ENCODE measurements at regions not wholly inside any gene's neighbourhood (a gene's known extent, or its start where the extent isn't known, plus 50 kb on each side); places are given as distances from the start of the nearest gene placed in this dataset.
A peak's percentile ranks its signal among the peaks of the same experiment; 100 is the strongest.

DNA sequence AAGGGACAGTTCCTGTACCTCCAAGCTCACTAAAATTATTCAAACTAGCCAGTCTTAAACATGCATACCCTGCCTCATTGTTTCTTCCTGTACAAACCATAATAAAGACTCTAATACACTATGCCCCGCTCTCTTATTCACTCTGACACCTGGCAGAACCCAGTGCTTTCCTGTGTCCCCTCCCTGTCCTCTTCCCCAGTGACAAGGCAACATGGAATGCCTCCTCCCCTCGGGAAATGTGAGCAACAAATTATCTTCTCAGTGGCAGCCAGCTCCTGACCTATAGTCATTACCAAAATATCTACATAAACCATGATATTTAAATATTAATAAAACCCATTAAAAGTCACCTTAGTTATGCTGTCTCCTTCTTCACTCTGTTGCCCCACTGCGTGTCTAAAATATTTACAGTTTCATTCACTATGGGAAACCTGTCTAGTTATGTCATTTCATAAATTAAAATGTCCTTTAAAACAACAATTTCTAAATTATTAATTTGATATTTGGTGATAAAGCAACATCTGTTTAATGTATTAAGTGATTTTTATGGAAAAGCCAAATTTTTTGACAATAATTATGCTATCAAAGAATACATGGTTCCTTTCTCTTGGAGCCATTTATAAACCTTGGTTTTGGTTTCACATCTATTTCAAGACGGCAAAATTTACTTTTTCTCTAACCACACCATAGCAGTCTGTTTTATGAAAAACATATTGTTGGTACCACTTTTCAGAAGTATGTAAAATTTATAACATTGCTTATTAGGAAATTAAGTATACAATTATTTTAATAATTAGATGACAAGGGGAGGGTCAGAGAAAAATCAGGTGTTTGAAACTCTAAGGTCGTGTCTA is 1355.2 kb downstream of the XPNPEP1 start:
- H2BK15ac ChIP-seq (ENCODE audit: low read depth, low read length): no peak overlapping the region
- WGBS (ENCODE audit: extremely low coverage, insufficient read length, low lambda C conversion rate): no CpG with 5 or more reads among the region's 5 CpGs
- no peaks in the 10 kb centered on the region for H3K27me3 ChIP-seq (ENCODE audit: insufficient read depth, low read length)
- no peak overlapping the region for H3K14ac ChIP-seq (ENCODE audit: insufficient read depth, low read length)
- H3K27ac Mint-ChIP-seq: peak overlapping the region in 1 of 3 experiments; percentile 28; a peak in 2 of 7 replicates
- no peak overlapping the region for H3K4me3 Mint-ChIP-seq
- H3K79me2 ChIP-seq (ENCODE audit: insufficient read depth, low read length): no peaks in the 10 kb centered on the region
- no peak overlapping the region for H2AFZ ChIP-seq (ENCODE audit: low read length)
- H3K4ac ChIP-seq (ENCODE audit: low read depth, low read length): no peak overlapping the region
- H2BK20ac ChIP-seq (ENCODE audit: low read depth, low read length, poor library complexity, severe bottlenecking): no peak overlapping the region
- no peaks in the 10 kb centered on the region for H3K9me3 ChIP-seq (ENCODE audit: control insufficient read depth, low read depth, low read length)
- H3K23ac ChIP-seq (ENCODE audit: insufficient read length, low read depth, low read length): no peak overlapping the region
- no peaks in the 10 kb centered on the region for H3K4me1 ChIP-seq (ENCODE audit: insufficient read depth, low read length)
- TF ChIP-seq, protein P1, sequence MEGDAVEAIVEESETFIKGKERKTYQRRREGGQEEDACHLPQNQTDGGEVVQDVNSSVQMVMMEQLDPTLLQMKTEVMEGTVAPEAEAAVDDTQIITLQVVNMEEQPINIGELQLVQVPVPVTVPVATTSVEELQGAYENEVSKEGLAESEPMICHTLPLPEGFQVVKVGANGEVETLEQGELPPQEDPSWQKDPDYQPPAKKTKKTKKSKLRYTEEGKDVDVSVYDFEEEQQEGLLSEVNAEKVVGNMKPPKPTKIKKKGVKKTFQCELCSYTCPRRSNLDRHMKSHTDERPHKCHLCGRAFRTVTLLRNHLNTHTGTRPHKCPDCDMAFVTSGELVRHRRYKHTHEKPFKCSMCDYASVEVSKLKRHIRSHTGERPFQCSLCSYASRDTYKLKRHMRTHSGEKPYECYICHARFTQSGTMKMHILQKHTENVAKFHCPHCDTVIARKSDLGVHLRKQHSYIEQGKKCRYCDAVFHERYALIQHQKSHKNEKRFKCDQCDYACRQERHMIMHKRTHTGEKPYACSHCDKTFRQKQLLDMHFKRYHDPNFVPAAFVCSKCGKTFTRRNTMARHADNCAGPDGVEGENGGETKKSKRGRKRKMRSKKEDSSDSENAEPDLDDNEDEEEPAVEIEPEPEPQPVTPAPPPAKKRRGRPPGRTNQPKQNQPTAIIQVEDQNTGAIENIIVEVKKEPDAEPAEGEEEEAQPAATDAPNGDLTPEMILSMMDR (conservative IDR thresholded peaks at IDR 0.05): no peak
- no peak overlapping the region for H3K18ac ChIP-seq (ENCODE audit: insufficient read length, low read depth, low read length)
- H3K79me1 ChIP-seq (ENCODE audit: insufficient read depth, low read depth, low read length, poor library complexity, severe bottlenecking): no peaks in the 10 kb centered on the region
- no peak overlapping the region for H2BK12ac ChIP-seq (ENCODE audit: insufficient read length, low read depth, low read length)
- no peak overlapping the region for H3K27ac ChIP-seq (ENCODE audit: insufficient read length, low read depth, low read length)
- H4K20me1 ChIP-seq (ENCODE audit: control insufficient read depth, insufficient read depth, insufficient read length): no peaks in the 10 kb centered on the region
- H3T11ph ChIP-seq (ENCODE audit: low read length): no peak overlapping the region
- no peaks in the 10 kb centered on the region for H3K4me1 Mint-ChIP-seq
- no peak overlapping the region for H2BK5ac ChIP-seq (ENCODE audit: insufficient read length, low read length)
- DNase-seq: no peak
- H4K5ac ChIP-seq (ENCODE audit: insufficient read length, low read depth, low read length): no peak overlapping the region
- no peak overlapping the region for H4K8ac ChIP-seq (replicated peaks; ENCODE audit: insufficient read length, low read depth, low read length)
- H3K56ac ChIP-seq (ENCODE audit: insufficient read length, low read depth, low read length): no peak overlapping the region
- H3K9me3 Mint-ChIP-seq: no peaks in the 10 kb centered on the region
- H3K36me3 Mint-ChIP-seq (ENCODE audit: insufficient read depth in 1 of 3, low read depth in 3 of 3): no peaks in the 10 kb centered on the region
- H3K27me3 Mint-ChIP-seq (ENCODE audit: low read depth): no peaks in the 10 kb centered on the region
- no peak overlapping the region for H4K91ac ChIP-seq (ENCODE audit: insufficient read length, low read depth, low read length)
- H3K9ac ChIP-seq (ENCODE audit: extremely low read depth, insufficient read length, low read length): no peak overlapping the region
- H3K4me2 ChIP-seq (ENCODE audit: insufficient read depth, insufficient read length, low read length): no peak overlapping the region
- H2AK5ac ChIP-seq (ENCODE audit: insufficient read length, low read length): no peak overlapping the region
- H3K23me2 ChIP-seq (ENCODE audit: insufficient read length, low read depth, low read length, poor library complexity, severe bottlenecking): no peaks in the 10 kb centered on the region
- no peak overlapping the region for H2BK120ac ChIP-seq (ENCODE audit: low read depth, low read length, poor library complexity, severe bottlenecking)

All from H9 (cell line).